Motor neuron (in vitro differentiated cells): ENCODE measurements at regions not wholly inside any gene's neighbourhood (a gene's known extent, or its start where the extent isn't known, plus 50 kb on each side); places are given as distances from the start of the nearest gene placed in this dataset.
"Not testable (repeated sequence)": the region's sequence is repeated elsewhere in the genome, so short reads cannot be mapped to it uniquely, and the experiment has no call there.

ENCODE experiments used
- ATAC-seq, 8 experiments: fragments of 200-7000 bp; cut with Tn5 transposase; replicated peaks in 6 of 8; 2 replicates each; pipeline ENCODE4 v1.8.0; 2021; ENCODE audit warnings: mild to moderate bottlenecking in 8 of 8, moderate library complexity in 8 of 8
- H3K27ac ChIP-seq, 2 donors: fragments of 250-450 bp; sonication (Bioruptor Pico); 2 replicates each; pipeline ENCODE4 v1.9.0; 2021; ENCODE audit warnings: antibody characterized with exemption in 2 of 2, mild to moderate bottlenecking in 2 of 2, moderate library complexity in 1 of 2
- H3K4me1 ChIP-seq, 2 donors: fragments of 250-450 bp; sonication (Bioruptor Pico); replicated peaks in 1 of 2; 2 replicates each; pipeline ENCODE4 v1.6.1; 2021; ENCODE audit warnings: antibody characterized with exemption in 2 of 2, mild to moderate bottlenecking in 2 of 2, moderate library complexity in 1 of 2
- H3K4me3 ChIP-seq, 5 donors: fragments of 250-450 bp; sonication (Bioruptor Pico); 2 replicates each; pipeline ENCODE4 v1.9.0; 2021; ENCODE audit warnings: antibody characterized with exemption in 5 of 5, mild to moderate bottlenecking in 5 of 5, moderate library complexity in 4 of 5
- WGBS, 10 experiments: fragments of 450-650 bp; shearing (Covaris generic); methylation state at CpG; one replicate each; pipeline ENCODE4 v1.0.0; 2022; 5-methylcytosine and 5-hydroxymethylcytosine counted together
- in situ Hi-C, 9 experiments: fragments of 400-800 bp; cut with MboI; loops; one replicate each; pipeline ENCODE4 v1.15.0; 2021; ENCODE audit warnings: low sequenced_read_pairs in 9 of 9, low pct_unique_long_range_greater_than_20kb in 2 of 9; ENCODE audit not compliant: unreplicated experiment in 9 of 9

DNA sequence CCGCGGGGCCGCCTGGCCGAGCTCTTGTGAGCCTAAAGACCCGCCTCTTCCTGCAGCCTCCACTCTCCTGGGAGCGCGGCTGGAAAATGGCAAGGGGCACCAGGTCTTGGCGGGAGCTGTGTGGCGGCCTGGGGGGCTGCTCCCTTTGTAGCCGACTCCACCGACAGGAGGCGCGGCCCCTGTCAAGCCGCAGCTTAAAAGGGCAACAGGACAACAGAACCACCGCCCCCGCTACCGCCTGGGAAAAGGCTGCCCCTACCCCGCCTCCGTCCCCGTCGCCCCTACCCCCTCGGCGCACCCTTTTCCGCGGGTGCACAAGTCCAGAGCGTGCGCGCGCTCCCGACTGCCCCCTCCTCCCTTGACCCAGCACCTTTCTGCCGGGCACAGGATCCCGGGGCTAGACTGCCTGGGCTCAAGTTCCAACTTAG, 60.3 kb downstream of the GOLGA8K start:
- WGBS, 10 experiments, result no CpG with 5 or more reads among the region's 32 CpGs
- ATAC-seq, result peak in 6 of 8 experiments; percentile 60 to 69 (median 62)

DNA sequence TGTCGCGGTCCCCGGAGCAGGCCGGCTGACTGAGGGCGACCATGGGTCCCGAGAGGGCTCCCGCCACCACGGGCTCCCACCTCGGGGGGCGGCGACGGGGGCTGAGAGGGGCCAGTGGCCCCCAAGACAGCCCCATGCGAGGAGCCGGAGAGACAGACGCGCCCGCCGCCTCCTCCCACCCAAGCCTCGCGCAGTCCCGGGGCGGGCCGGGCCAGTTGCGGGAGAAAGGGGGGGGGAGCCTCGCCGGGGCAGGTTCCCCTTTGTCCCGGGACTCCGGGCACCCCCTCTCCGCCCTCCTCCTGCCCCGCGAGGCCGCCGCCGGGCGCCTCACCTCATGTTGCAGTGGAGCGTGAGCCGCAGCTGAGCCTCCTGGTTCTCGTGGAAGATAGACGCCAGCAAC, 60.8 kb downstream of the GOLGA8K start:
- H3K27ac ChIP-seq, H3K4me1 ChIP-seq, H3K4me3 ChIP-seq, in situ Hi-C loops: not testable (repeated sequence)
- WGBS, 10 experiments, result no CpG with 5 or more reads among the region's 39 CpGs
- peak in 4 of 8 experiments; percentile 10 to 41 (median 38) for ATAC-seq

More for the DNA sequence above, 60.3 kb downstream of the GOLGA8K start:
- H3K4me1 ChIP-seq, in situ Hi-C loops, H3K27ac ChIP-seq: not testable (repeated sequence)
- peak overlapping the region in 3 of 5 donors; percentile 18 to 23 (median 20) for H3K4me3 ChIP-seq

DNA sequence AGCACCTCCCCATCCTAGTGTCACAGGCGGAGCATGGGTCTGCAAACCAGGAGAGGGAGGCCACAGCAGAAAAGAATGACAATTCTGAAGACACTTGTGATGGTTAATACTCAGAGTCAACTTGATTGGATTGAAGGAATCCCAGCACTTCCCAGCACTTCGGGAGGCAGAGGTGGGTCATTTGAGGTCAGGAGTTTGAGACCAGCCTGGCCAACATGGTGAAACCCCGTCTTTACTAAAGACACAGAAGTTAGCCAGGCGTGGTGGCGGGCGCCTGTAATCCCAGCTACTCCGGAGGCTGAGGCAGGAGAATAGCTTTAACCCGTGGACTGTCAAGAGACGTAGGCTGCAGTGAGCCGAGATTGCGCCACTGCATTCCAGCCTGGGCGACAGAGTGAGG, 61.6 kb downstream of the GOLGA8K start:
- WGBS, 10 experiments, result no CpG with 5 or more reads among the region's 12 CpGs
- ATAC-seq, H3K4me1 ChIP-seq, in situ Hi-C loops, H3K27ac ChIP-seq: not testable (repeated sequence)
- peak overlapping the region in 1 of 5 donors; percentile 16 for H3K4me3 ChIP-seq

DNA sequence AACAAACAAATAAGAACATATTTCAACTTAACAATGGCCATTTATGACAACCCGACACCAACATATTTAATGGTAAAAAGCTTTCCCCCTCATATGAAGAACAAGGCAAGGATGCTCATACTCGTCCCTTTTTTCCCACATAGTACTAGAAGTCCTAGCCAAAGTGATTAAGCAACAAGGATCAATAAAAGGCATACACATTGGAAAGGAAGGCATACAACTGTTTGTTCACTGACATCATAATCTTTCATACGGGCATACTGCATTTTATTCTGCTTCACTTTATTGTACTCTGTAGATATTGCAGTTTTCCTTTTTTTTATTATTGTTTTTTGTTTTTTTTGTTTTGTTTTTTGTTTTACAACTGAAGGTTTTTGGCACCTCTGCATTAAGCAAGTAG, 66.3 kb downstream of the GOLGA8K start:
- in situ Hi-C loops, H3K4me1 ChIP-seq, H3K27ac ChIP-seq, ATAC-seq, H3K4me3 ChIP-seq: not testable (repeated sequence)
- WGBS, 10 experiments, result no CpG with 5 or more reads among the region's 3 CpGs

DNA sequence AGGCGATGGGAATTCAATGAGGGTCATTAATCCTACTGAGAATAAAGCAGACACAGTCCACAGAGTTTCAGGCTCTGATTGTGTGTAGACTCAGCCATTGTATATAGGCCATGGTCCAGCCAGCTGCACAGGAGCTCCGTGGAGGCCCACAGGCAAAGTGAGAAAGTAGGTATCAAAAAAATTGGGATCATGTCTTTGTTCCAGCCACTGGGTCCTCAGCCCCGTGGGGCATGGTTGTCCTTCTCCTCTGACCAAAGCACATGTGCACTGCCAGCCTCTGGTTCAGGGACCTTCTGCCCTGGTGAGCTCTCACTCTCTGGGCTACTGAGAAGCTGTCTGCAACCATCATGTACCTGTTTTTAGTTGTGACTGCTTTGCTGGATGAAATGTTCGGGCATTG, 79.7 kb downstream of the GOLGA8K start:
- no CpG with 5 or more reads among the region's 4 CpGs for WGBS, 10 experiments
- H3K4me1 ChIP-seq, H3K4me3 ChIP-seq, in situ Hi-C loops, H3K27ac ChIP-seq: not testable (repeated sequence)
- peak in 1 of 8 experiments; percentile 12 for ATAC-seq

DNA sequence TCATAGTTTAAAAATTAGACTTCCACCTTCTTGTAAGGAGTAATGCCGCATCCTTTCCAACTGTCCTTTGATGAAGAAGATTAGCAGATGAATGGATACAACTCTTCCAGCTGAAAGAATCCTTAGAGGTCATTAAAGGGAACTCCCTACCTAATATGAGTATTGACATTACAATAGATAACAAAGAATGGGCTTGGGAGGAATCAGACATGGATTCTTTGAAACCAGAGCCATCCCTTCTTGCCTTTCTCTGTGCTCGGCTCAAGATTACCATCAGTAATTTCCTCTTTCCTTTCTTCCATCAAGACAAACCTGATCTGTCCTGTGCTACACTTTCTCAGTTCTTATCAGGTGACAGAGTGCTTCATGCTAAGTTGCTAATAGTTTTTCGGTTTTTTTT, 83.8 kb downstream of the GOLGA8K start:
- H3K27ac ChIP-seq, in situ Hi-C loops, H3K4me3 ChIP-seq, ATAC-seq, H3K4me1 ChIP-seq: not testable (repeated sequence)
- no CpG with 5 or more reads among the region's 3 CpGs for WGBS, 10 experiments

DNA sequence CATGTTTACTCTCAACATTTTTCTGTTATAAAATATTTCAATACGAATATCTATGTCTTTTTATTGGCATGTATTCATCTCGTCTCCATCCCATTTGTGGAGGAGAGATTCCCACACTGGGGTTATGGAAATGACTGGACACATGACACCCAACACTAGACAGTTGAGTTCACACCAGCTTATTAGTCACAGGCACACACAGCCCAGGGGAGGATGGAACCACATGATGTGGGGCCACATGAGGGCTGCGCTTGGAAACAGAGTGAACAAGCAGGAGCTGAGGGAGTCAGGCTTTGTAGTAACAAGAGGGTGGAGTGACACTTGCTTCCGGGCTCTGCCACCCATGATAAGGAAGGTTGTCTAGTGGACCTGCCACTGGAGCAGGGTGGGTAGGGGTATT, 86.6 kb downstream of the GOLGA8K start:
- H3K4me1 ChIP-seq, in situ Hi-C loops, H3K27ac ChIP-seq, H3K4me3 ChIP-seq: not testable (repeated sequence)
- WGBS, 10 experiments, result no CpG with 5 or more reads among the region's 4 CpGs
- ATAC-seq, result peak in 7 of 8 experiments; percentile 75 to 98 (median 95)

GRCh38 chr15:32315079-32315939, 87.8 kb downstream of the GOLGA8K start:
- H3K4me1 ChIP-seq, in situ Hi-C loops, H3K27ac ChIP-seq: not testable (repeated sequence)
- ATAC-seq, result peak in 7 of 8 experiments; percentile 18 to 72 (median 52)
- no CpG with 5 or more reads among the region's 91 CpGs for WGBS, 10 experiments
- peak overlapping the region in 1 of 5 donors; percentile 23 for H3K4me3 ChIP-seq

GRCh38 chr15:32313446-32314209, 89.5 kb downstream of the GOLGA8K start:
- H3K4me1 ChIP-seq, ATAC-seq, in situ Hi-C loops, H3K4me3 ChIP-seq, H3K27ac ChIP-seq: not testable (repeated sequence)
- WGBS, 10 experiments, result no CpG with 5 or more reads among the region's 77 CpGs

DNA sequence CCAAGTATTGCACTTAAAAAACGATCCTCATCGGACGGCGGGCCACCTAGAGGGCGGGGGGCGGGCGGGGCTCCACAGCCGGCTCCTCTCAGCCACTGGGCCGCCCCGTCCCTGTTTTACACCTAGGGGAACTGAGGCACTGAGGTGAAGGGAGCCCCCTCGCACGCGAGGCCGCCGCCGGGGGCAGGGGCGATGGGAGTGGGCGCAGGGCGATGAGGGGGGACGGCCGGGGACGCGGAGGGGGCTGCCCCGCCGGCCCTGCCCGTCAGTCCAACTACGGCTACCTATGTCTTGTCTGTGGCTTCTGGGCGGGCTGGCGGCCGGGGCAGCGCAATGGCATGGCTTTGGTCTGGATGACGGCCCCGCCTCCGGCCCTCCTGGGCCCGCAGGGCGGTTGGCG, 90.4 kb downstream of the GOLGA8K start:
- H3K4me1 ChIP-seq, H3K27ac ChIP-seq, H3K4me3 ChIP-seq, in situ Hi-C loops, ATAC-seq: not testable (repeated sequence)
- no CpG with 5 or more reads among the region's 37 CpGs for WGBS, 10 experiments

GRCh38 chr15:32307592-32307991, 95.5 kb downstream of the GOLGA8K start:
- H3K4me1 ChIP-seq, ATAC-seq, H3K4me3 ChIP-seq, in situ Hi-C loops, H3K27ac ChIP-seq: not testable (repeated sequence)
- no CpG with 5 or more reads among the region's 5 CpGs for WGBS, 10 experiments

- no CpG with 5 or more reads among the region's 21 CpGs for WGBS, 10 experiments
Measured at GRCh38 chr15:32276200-32276830, 126.8 kb downstream of the GOLGA8K start.

GRCh38 chr15:32253958-32254357, 149.1 kb downstream of the GOLGA8K start:
- in situ Hi-C loops, H3K4me1 ChIP-seq, ATAC-seq, H3K4me3 ChIP-seq, H3K27ac ChIP-seq: not testable (repeated sequence)
- no CpG with 5 or more reads among the region's 7 CpGs for WGBS, 10 experiments

More at GRCh38 chr15:32276200-32276830, 126.8 kb downstream of the GOLGA8K start:
- H3K27ac ChIP-seq, in situ Hi-C loops, H3K4me1 ChIP-seq, H3K4me3 ChIP-seq: not testable (repeated sequence)
- ATAC-seq, result peak; percentile 71 to 100 (median 98)
